Left lung (tissue), 4 donors: ENCODE measurements at regions not wholly inside any gene's neighbourhood (a gene's known extent, or its start where the extent isn't known, plus 50 kb on each side); places are given as distances from the start of the nearest gene placed in this dataset.

Experiments used
- ATAC-seq: fragments of 200-7000 bp; cut with Tn5 transposase; one replicate; pipeline ENCODE4 v1.9.1; 2020; ENCODE audit warnings: moderate library complexity
- DNase-seq, 4 donors: peaks; one replicate each; pipeline ENCODE4 v3.0.0-alpha.2; 2013 to 2020
- H3K27ac ChIP-seq, 2 donors: fragments of 200-600 bp; sonication (generic) in 1 of 2; one replicate each; pipeline versions ENCODE4 v1.5.0 to v1.8.0; 2020 to 2021
- H3K27me3 ChIP-seq, 2 donors: fragments of 200-600 bp; sonication (generic) in 1 of 2; one replicate each; pipeline versions ENCODE4 v1.5.0 to v1.8.0; 2020 to 2021
- H3K36me3 ChIP-seq, 2 donors: fragments of 200-600 bp; sonication (generic) in 1 of 2; one replicate each; pipeline versions ENCODE4 v1.5.0 to v1.8.0; 2020 to 2021
- H3K4me1 ChIP-seq, 2 donors: fragments of 200-600 bp; one replicate each; pipeline ENCODE4 v1.8.0; 2021
- H3K4me3 ChIP-seq, 2 donors: fragments of 200-600 bp; sonication (generic) in 1 of 2; one replicate each; pipeline versions ENCODE4 v1.5.0 to v1.8.0; 2020 to 2021; ENCODE audit warnings: mild to moderate bottlenecking in 1 of 2
- H3K9me3 ChIP-seq, 2 donors: fragments of 200-600 bp; sonication (generic) in 1 of 2; one replicate each; pipeline versions ENCODE4 v1.5.0 to v1.8.0; 2020 to 2021
- CTCF ChIP-seq, 2 donors: fragments of 200-600 bp; sonication (generic) in 1 of 2; IDR thresholded peaks; one replicate each; pipeline versions ENCODE4 v1.5.0 to v1.8.0; 2021; ENCODE audit warnings: antibody characterized with exemption in 2 of 2
- intact Hi-C, 2 donors: fragments of 100-400 bp; cut with DNase I; formaldehyde crosslinking; loops; one replicate each; pipeline versions ENCODE4 v1.11.2 to v1.14.2; 2022
- donor health status: DM: no; HTN: yes; CAD: no.
- donor health status: DM: no; HTN: no; CAD: no.

GRCh38 chr9:115804206-115804605 lies 349.4 kb upstream of the PAPPA start:
- no peak overlapping the region for H3K4me3 ChIP-seq
- no peak overlapping the region for H3K27ac ChIP-seq
- no peak for DNase-seq
- H3K36me3 ChIP-seq, result no peaks in the 10 kb centered on the region
- H3K4me1 ChIP-seq, result no peaks in the 10 kb centered on the region
- no peaks in the 10 kb centered on the region for H3K27me3 ChIP-seq
- H3K9me3 ChIP-seq, result no peaks in the 10 kb centered on the region
- ATAC-seq, result no peak
- no peak for TF ChIP-seq CTCF (IDR thresholded peaks at IDR 0.05)
- intact Hi-C loops, result no loop called here

- TF ChIP-seq CTCF (IDR thresholded peaks at IDR 0.05), result no peak
- peak overlapping the region in 1 of 2 donors; percentile 23 for H3K27ac ChIP-seq
- DNase-seq, result peak in 1 of 4 donors; percentile 15
- no peaks in the 10 kb centered on the region for H3K36me3 ChIP-seq
- peak; percentile 95 for ATAC-seq
- no peaks in the 10 kb centered on the region for H3K27me3 ChIP-seq
- no peaks in the 10 kb centered on the region for H3K9me3 ChIP-seq
- H3K4me3 ChIP-seq, result no peak overlapping the region
- intact Hi-C loops, result no loop called here
- H3K4me1 ChIP-seq, result no peaks in the 10 kb centered on the region
Observed at GRCh38 chr9:115808108-115808507, 345.5 kb upstream of the PAPPA start.

- Histone ChIP-seq H3K36me3 (no peaks in the 10 kb centered on the region), H3K4me3 (no peak overlapping the region), H3K27me3 (no peaks in the 10 kb centered on the region), H3K4me1 (no peaks in the 10 kb centered on the region), H3K9me3 (no peaks in the 10 kb centered on the region), H3K27ac (peak overlapping the region in 1 of 2 donors; percentile 23)
- ATAC-seq, result peak; percentile 59
- DNase-seq, result no peak
- intact Hi-C loops, result no loop called here
- TF ChIP-seq CTCF (IDR thresholded peaks at IDR 0.05), result no peak
Observed at GRCh38 chr9:115808695-115809094, 344.9 kb upstream of the PAPPA start.

- H3K27me3 ChIP-seq, result no peaks in the 10 kb centered on the region
- H3K4me1 ChIP-seq, result no peaks in the 10 kb centered on the region
- no peak overlapping the region for H3K4me3 ChIP-seq
- no peak for TF ChIP-seq CTCF (IDR thresholded peaks at IDR 0.05)
- peaks cover 0 to 4% of the 10 kb centered on the region in 2 donors for H3K9me3 ChIP-seq
- no peak overlapping the region for H3K27ac ChIP-seq
- DNase-seq (no peak), ATAC-seq (no peak)
- no peaks in the 10 kb centered on the region for H3K36me3 ChIP-seq
- intact Hi-C loops, result no loop called here
Observed at GRCh38 chr9:115810166-115810565, 343.4 kb upstream of the PAPPA start.

GRCh38 chr9:115814081-115814480 lies 339.5 kb upstream of the PAPPA start:
- H3K27ac ChIP-seq, result no peak overlapping the region
- no peaks in the 10 kb centered on the region for H3K36me3 ChIP-seq
- DNase-seq (no peak), ATAC-seq (no peak)
- H3K27me3 ChIP-seq, result no peaks in the 10 kb centered on the region
- H3K4me3 ChIP-seq, result no peak overlapping the region
- intact Hi-C loops, result no loop called here
- no peaks in the 10 kb centered on the region for H3K4me1 ChIP-seq
- peaks cover 0 to 4% of the 10 kb centered on the region in 2 donors for H3K9me3 ChIP-seq
- no peak for TF ChIP-seq CTCF (IDR thresholded peaks at IDR 0.05)
